Endodermal cell (in vitro differentiated cells): ENCODE measurements at regions not wholly inside any gene's neighbourhood (a gene's known extent, or its start where the extent isn't known, plus 50 kb on each side); places are given as distances from the start of the nearest gene placed in this dataset.
A peak's percentile ranks its signal among the peaks of the same experiment; 100 is the strongest.
"Not testable (repeated sequence)": the region's sequence is repeated elsewhere in the genome, so short reads cannot be mapped to it uniquely, and the experiment has no call there.

Source experiments
- DNase-seq: peaks from one replicate; pipeline ENCODE4 v3.0.0-alpha.2; 2017
- H3K27ac ChIP-seq: 2 replicates; pipeline ENCODE4 v1.5.1; 2013; ENCODE audit warnings: mild to moderate bottlenecking, low read depth, low read length, moderate library complexity
- H3K27me3 ChIP-seq: 2 replicates; pipeline ENCODE4 v1.6.1; 2013; ENCODE audit warnings: mild to moderate bottlenecking, low read length, moderate library complexity; ENCODE audit not compliant: insufficient read depth, control insufficient read depth, poor library complexity, severe bottlenecking
- H3K36me3 ChIP-seq: 2 replicates; pipeline ENCODE4 v1.7.0; 2013; ENCODE audit warnings: mild to moderate bottlenecking, low read length, moderate library complexity; ENCODE audit not compliant: control insufficient read depth, insufficient read depth
- H3K4me1 ChIP-seq: one replicate; pipeline ENCODE4 v1.7.0; 2013; ENCODE audit warnings: low read length; ENCODE audit not compliant: control insufficient read depth, insufficient read depth
- H3K4me3 ChIP-seq: 2 replicates; pipeline ENCODE4 v1.5.1; 2013; ENCODE audit warnings: mild to moderate bottlenecking, low read length, moderate library complexity
- H3K9ac ChIP-seq: 2 replicates; pipeline ENCODE4 v1.6.1; 2013; ENCODE audit warnings: mild to moderate bottlenecking, low read length, moderate library complexity; ENCODE audit not compliant: poor library complexity, severe bottlenecking; ENCODE audit errors: extremely low read depth
- H3K9me3 ChIP-seq: 2 replicates; pipeline ENCODE4 v1.6.1; 2013; ENCODE audit warnings: mild to moderate bottlenecking, low read length, moderate library complexity; ENCODE audit not compliant: control insufficient read depth
- H3K27ac Mint-ChIP-seq: 2 replicates; pipeline ENCODE4 v1.8.0; 2020; ENCODE audit warnings: mixed read lengths
- H3K27me3 Mint-ChIP-seq: 2 replicates; pipeline ENCODE4 v1.8.0; 2021; ENCODE audit warnings: mild to moderate bottlenecking, mixed read lengths; ENCODE audit not compliant: insufficient read depth
- H3K36me3 Mint-ChIP-seq: 2 replicates; pipeline ENCODE4 v1.8.0; 2020; ENCODE audit warnings: low read depth, mixed read lengths
- H3K4me1 Mint-ChIP-seq: 2 replicates; pipeline ENCODE4 v1.8.0; 2020; ENCODE audit warnings: mixed read lengths
- H3K4me3 Mint-ChIP-seq: 2 replicates; pipeline ENCODE4 v1.8.0; 2020; ENCODE audit warnings: mild to moderate bottlenecking, moderate library complexity, mixed read lengths
- H3K9me3 Mint-ChIP-seq: 2 replicates; pipeline ENCODE4 v1.8.0; 2020; ENCODE audit warnings: mild to moderate bottlenecking, mixed read lengths
- WGBS, 2 experiments: methylation state at CpG; one replicate each; pipeline versions ENCODE4 v1.1.5 to v1.1.7; 2013; ENCODE audit warnings: missing lambda C conversion rate in 2 of 2, mixed read lengths in 1 of 2; ENCODE audit not compliant: insufficient coverage in 1 of 2, insufficient read length in 1 of 2; 5-methylcytosine and 5-hydroxymethylcytosine counted together
- TF ChIP-seq, protein P1 (sequence below): fragments of 200-600 bp; sonication (generic); conservative IDR thresholded peaks from 2 replicates; pipeline ENCODE4 v1.5.0; 2021; ENCODE audit warnings: antibody characterized with exemption, mild to moderate bottlenecking

DNA sequence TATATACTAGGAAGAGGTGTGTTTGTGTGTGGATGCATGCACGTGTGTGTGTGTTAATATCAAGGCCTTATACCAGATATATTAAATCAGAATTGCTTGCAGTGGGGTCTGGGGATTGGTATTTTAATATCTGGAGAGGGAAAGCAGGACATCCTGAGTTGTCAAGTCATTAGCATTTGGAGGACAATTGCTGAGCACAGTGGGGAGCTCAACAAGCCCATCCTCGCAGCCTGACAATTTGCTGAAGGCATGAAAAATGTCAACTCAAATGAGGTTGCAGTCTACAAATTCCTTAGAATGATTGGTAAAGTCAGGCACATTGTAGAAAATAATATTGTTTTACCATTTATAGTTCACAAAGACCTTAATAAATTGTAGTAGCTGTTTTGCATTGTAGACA, 627.4 kb downstream of the LRRC70 start:
- peak overlapping the region; percentile 63 for H3K27ac Mint-ChIP-seq
- DNase-seq = peak; percentile 57
- no peak overlapping the region for H3K4me3 Mint-ChIP-seq
- Histone ChIP-seq H3K9me3 (no peaks in the 10 kb centered on the region), H3K4me1 (peaks cover 6% of the 10 kb centered on the region), H3K4me3 (no peak overlapping the region), H3K36me3 (no peaks in the 10 kb centered on the region), H3K27me3 (no peaks in the 10 kb centered on the region), H3K27ac (no peak overlapping the region), H3K9ac (no peak overlapping the region)
- TF ChIP-seq, protein P1, sequence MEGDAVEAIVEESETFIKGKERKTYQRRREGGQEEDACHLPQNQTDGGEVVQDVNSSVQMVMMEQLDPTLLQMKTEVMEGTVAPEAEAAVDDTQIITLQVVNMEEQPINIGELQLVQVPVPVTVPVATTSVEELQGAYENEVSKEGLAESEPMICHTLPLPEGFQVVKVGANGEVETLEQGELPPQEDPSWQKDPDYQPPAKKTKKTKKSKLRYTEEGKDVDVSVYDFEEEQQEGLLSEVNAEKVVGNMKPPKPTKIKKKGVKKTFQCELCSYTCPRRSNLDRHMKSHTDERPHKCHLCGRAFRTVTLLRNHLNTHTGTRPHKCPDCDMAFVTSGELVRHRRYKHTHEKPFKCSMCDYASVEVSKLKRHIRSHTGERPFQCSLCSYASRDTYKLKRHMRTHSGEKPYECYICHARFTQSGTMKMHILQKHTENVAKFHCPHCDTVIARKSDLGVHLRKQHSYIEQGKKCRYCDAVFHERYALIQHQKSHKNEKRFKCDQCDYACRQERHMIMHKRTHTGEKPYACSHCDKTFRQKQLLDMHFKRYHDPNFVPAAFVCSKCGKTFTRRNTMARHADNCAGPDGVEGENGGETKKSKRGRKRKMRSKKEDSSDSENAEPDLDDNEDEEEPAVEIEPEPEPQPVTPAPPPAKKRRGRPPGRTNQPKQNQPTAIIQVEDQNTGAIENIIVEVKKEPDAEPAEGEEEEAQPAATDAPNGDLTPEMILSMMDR = no peak
- no peaks in the 10 kb centered on the region for H3K36me3 Mint-ChIP-seq
- no peaks in the 10 kb centered on the region for H3K27me3 Mint-ChIP-seq
- peaks cover 20% of the 10 kb centered on the region for H3K4me1 Mint-ChIP-seq
- H3K9me3 Mint-ChIP-seq = peaks cover 8% of the 10 kb centered on the region
- 64% methylated on average over 2 of the region's 2 CpGs; no CpG with 5 or more reads in 1 of the 2 experiments for WGBS, 2 experiments

DNA sequence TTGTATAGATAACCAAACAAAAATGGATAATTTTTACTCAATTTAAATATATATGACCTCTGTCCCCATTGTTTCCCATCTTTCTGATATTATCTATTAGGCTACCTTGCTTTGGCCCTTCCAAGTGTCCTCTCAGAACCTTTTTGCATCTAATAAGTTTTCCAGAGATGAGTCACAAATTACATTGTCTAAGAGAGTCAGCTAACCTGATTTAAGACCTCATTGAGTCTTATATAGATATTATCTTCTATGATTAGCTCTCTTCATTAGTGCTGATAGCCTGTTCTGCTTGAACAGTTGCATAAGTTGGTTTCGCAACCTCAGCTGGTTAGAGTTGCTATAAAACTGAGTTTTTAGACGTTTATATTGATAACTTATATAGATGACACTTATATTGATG, 623.1 kb downstream of the LRRC70 start:
- TF ChIP-seq, protein P1 = no peak
- Mint-ChIP-seq H3K4me1 (peaks cover 9% of the 10 kb centered on the region), H3K9me3 (peaks cover 12% of the 10 kb centered on the region), H3K4me3 (no peak overlapping the region), H3K27me3 (no peaks in the 10 kb centered on the region), H3K36me3 (no peaks in the 10 kb centered on the region), H3K27ac (no peak overlapping the region)
- Histone ChIP-seq H3K9ac (no peak overlapping the region), H3K9me3 (no peaks in the 10 kb centered on the region), H3K4me1 (peaks cover 4% of the 10 kb centered on the region), H3K4me3 (no peak overlapping the region), H3K27me3 (no peaks in the 10 kb centered on the region), H3K36me3 (no peaks in the 10 kb centered on the region), H3K27ac (no peak overlapping the region)
- WGBS, 2 experiments = 100% methylated on average over 2 of the region's 2 CpGs; no CpG with 5 or more reads in 1 of the 2 experiments
- DNase-seq = no peak

GRCh38 chr5:63194126-63194525, 615.5 kb downstream of the LRRC70 start:
- Mint-ChIP-seq H3K9me3 (peaks cover 24% of the 10 kb centered on the region), H3K4me1 (no peaks in the 10 kb centered on the region), H3K4me3 (no peak overlapping the region), H3K27me3 (no peaks in the 10 kb centered on the region), H3K27ac (no peak overlapping the region), H3K36me3 (no peaks in the 10 kb centered on the region)
- 79 to 94% methylated on average over 2 to 3 of the region's 3 CpGs for WGBS, 2 experiments
- H3K27me3 ChIP-seq = no peaks in the 10 kb centered on the region
- H3K27ac ChIP-seq = no peak overlapping the region
- H3K4me3 ChIP-seq = no peak overlapping the region
- no peak for DNase-seq
- H3K4me1 ChIP-seq = no peaks in the 10 kb centered on the region
- H3K36me3 ChIP-seq = no peaks in the 10 kb centered on the region
- no peak overlapping the region for H3K9ac ChIP-seq
- TF ChIP-seq, protein P1 = no peak
- peaks cover 13% of the 10 kb centered on the region for H3K9me3 ChIP-seq

- not testable (repeated sequence) for H3K36me3 ChIP-seq, H3K9ac ChIP-seq, H3K27me3 Mint-ChIP-seq, H3K4me3 ChIP-seq, H3K4me1 ChIP-seq, H3K27ac Mint-ChIP-seq, H3K4me3 Mint-ChIP-seq, DNase-seq, H3K4me1 Mint-ChIP-seq, H3K9me3 Mint-ChIP-seq, H3K27ac ChIP-seq, H3K36me3 Mint-ChIP-seq, H3K9me3 ChIP-seq, H3K27me3 ChIP-seq
- no CpG with 5 or more reads among the region's 1 CpG for WGBS, 2 experiments
Observed at GRCh38 chr5:63180190-63180589, 601.6 kb downstream of the LRRC70 start.
